GM12892 (cell line): ENCODE measurements at regions not wholly inside any gene's neighbourhood (a gene's known extent, or its start where the extent isn't known, plus 50 kb on each side); places are given as distances from the start of the nearest gene placed in this dataset.

Experiments used
- POLR2A ChIP-seq: IDR thresholded peaks from 2 replicates; pipeline ENCODE4 v1.6.1; 2011; ENCODE audit warnings: low read depth, low read length, control low read depth
- POLR2AphosphoS5 ChIP-seq: IDR thresholded peaks from 2 replicates; pipeline ENCODE4 v1.6.1; 2011; ENCODE audit warnings: low read depth, low read length, control low read depth
- TAF1 ChIP-seq: IDR thresholded peaks from 2 replicates; pipeline ENCODE4 v1.6.1; 2011; ENCODE audit warnings: low read depth, mild to moderate bottlenecking, control low read depth, low read length, borderline replicate concordance

GRCh38 chrX:30995705-30996104 is 76.1 kb downstream of the FTHL17 start:
- TF ChIP-seq POLR2A: no peak
- no peak for TF ChIP-seq POLR2AphosphoS5
- no peak for TF ChIP-seq TAF1
